K562 (cell line): ENCODE measurements at regions not wholly inside any gene's neighbourhood (a gene's known extent, or its start where the extent isn't known, plus 50 kb on each side); places are given as distances from the start of the nearest gene placed in this dataset.

Experiments used
- ATAC-seq: fragments of 200-7000 bp; cut with Tn5 transposase; 3 replicates; pipeline ENCODE4 v1.9.1; 2020; ENCODE audit warnings: moderate library complexity
- BruUV-seq: library from RNA; stranded (reverse); fragments of 400-500 nt; replicated peaks from 2 replicates; lab custom pipeline; 2021; lab: Mats Ljungman, UMichigan
- CTCF ChIA-PET: fragments of 300-600 bp; formaldehyde crosslinking; extraction: SDS; loops from one replicate; lab custom pipeline; 2021; ENCODE audit warnings: low intra/inter-chr PET ratio; lab: Yijun Ruan, JAX
- POLR2A ChIA-PET: fragments of 300-600, 350-650 bp; sonication (Branson Sonifier 250); formaldehyde crosslinking; extraction: SDS; loops from one replicate; lab custom pipeline; 2021; ENCODE audit warnings: antibody characterized with exemption, inconsistent platforms; lab: Yijun Ruan, JAX
- DNase-seq, 4 experiments: peaks; one replicate each; pipeline versions ENCODE4 v3.0.0 to v3.0.0-alpha.2; 2011 to 2018; ENCODE audit warnings: low spot score in 3 of 4, mixed read lengths in 3 of 4; ENCODE audit errors: extremely low read depth in 1 of 4
- FAIRE-seq: peaks from 2 replicates; lab custom pipeline; 2011; peaks lifted over from hg19 to GRCh38; lab: Jason Lieb, UNC
- H2AFZ ChIP-seq: 2 replicates; pipeline ENCODE4 v1.6.0; 2011; ENCODE audit warnings: low read depth, low read length, control low read depth, inconsistent platforms
- H3K27ac ChIP-seq: fragments of 200-600 bp; 3 replicates; pipeline ENCODE4 v1.8.0; 2011; ENCODE audit warnings: low read depth, mild to moderate bottlenecking, control low read depth, inconsistent platforms, low read length, moderate library complexity, mixed read lengths; ENCODE audit errors: extremely low read depth
- H3K27me3 ChIP-seq, 2 experiments: fragments of 300-600 bp in 1 of 2; 2 replicates in 1 of 2; 3 replicates in 1 of 2; pipeline versions ENCODE4 v1.6.0 to v1.8.0; 2011; ENCODE audit warnings: inconsistent platforms in 2 of 2, low read length in 2 of 2, mild to moderate bottlenecking in 1 of 2, mixed read lengths in 1 of 2, moderate library complexity in 1 of 2; ENCODE audit not compliant: control insufficient read depth in 2 of 2, insufficient read depth in 2 of 2
- H3K36me3 ChIP-seq: fragments of 300-600 bp; 3 replicates; pipeline ENCODE4 v1.8.0; 2011; ENCODE audit warnings: mild to moderate bottlenecking, low read length, inconsistent platforms; ENCODE audit not compliant: control insufficient read depth, insufficient read depth
- H3K4me1 ChIP-seq, 2 experiments: fragments of 200-600 bp in 1 of 2; replicated peaks in 1 of 2; 2 replicates in 1 of 2; 3 replicates in 1 of 2; pipeline versions ENCODE4 v1.5.1 to v1.8.0; 2011; ENCODE audit warnings: inconsistent platforms in 2 of 2, low read length in 2 of 2, mild to moderate bottlenecking in 1 of 2, mixed read lengths in 1 of 2, moderate library complexity in 1 of 2; ENCODE audit not compliant: control insufficient read depth in 2 of 2, insufficient read depth in 2 of 2
- H3K4me2 ChIP-seq: 2 replicates; pipeline ENCODE4 v1.6.1; 2011; ENCODE audit warnings: low read length, control low read depth, inconsistent platforms, mixed read lengths; ENCODE audit not compliant: insufficient read depth
- H3K4me3 ChIP-seq: fragments of 200-600 bp; sonication (generic), shearing (Covaris generic); 2 replicates; pipeline ENCODE4 v1.5.1; 2016; ENCODE audit warnings: control low read depth, inconsistent platforms
- H3K79me2 ChIP-seq: fragments of 200-600 bp; 3 replicates; pipeline ENCODE4 v1.8.0; 2011; ENCODE audit warnings: low read length, inconsistent platforms; ENCODE audit not compliant: control insufficient read depth, insufficient read depth
- H3K9ac ChIP-seq, 2 experiments: 2 replicates each; pipeline versions ENCODE4 v1.6.0 to v1.6.1; 2011; ENCODE audit warnings: low read depth in 2 of 2, low read length in 2 of 2, control low read depth in 1 of 2, inconsistent platforms in 1 of 2, mild to moderate bottlenecking in 1 of 2, mixed read lengths in 1 of 2; ENCODE audit not compliant: insufficient read depth in 1 of 2
- H3K9me1 ChIP-seq: one replicate; pipeline ENCODE4 v1.6.0; 2011; ENCODE audit warnings: inconsistent platforms, mild to moderate bottlenecking, low read length, moderate library complexity; ENCODE audit not compliant: control insufficient read depth, insufficient read depth
- H3K9me3 ChIP-seq: replicated peaks from 2 replicates; pipeline ENCODE4 v1.5.1; 2011; ENCODE audit warnings: low read depth, low read length, inconsistent platforms; ENCODE audit not compliant: control insufficient read depth, insufficient read depth
- H4K20me1 ChIP-seq: replicated peaks from 2 replicates; pipeline ENCODE4 v1.6.1; 2011; ENCODE audit warnings: low read length, inconsistent platforms, mixed read lengths; ENCODE audit not compliant: control insufficient read depth, insufficient read depth
- BCLAF1 ChIP-seq, 2 experiments: fragments of 450-650 bp in 1 of 2; IDR thresholded peaks; 2 replicates each; pipeline ENCODE4 v1.6.1; 2011 to 2017; ENCODE audit warnings: low read depth in 2 of 2, antibody characterized with exemption in 1 of 2, borderline replicate concordance in 1 of 2, low read length in 1 of 2, mild to moderate bottlenecking in 1 of 2, mixed read lengths in 1 of 2; ENCODE audit not compliant: control insufficient read depth in 1 of 2
- ESRRA ChIP-seq: fragments of 450-650 bp; IDR thresholded peaks from 2 replicates; pipeline ENCODE4 v1.6.1; 2014; ENCODE audit warnings: low read depth, mild to moderate bottlenecking, moderate library complexity, borderline replicate concordance
- MLLT1 ChIP-seq, 2 experiments: fragments of 450-650 bp; IDR thresholded peaks; 2 replicates each; pipeline ENCODE4 v1.6.1; 2016
- PHF8 ChIP-seq: fragments of 200-600 bp; sonication (generic); IDR thresholded peaks from 2 replicates; pipeline ENCODE4 v1.6.1; 2012; ENCODE audit warnings: mixed run types, mild to moderate bottlenecking, inconsistent platforms, low read length, moderate library complexity, borderline replicate concordance
- RBM22 ChIP-seq: fragments of 200-400 bp; formaldehyde crosslinking; IDR thresholded peaks from 2 replicates; pipeline ENCODE4 v1.6.1; 2018; ENCODE audit warnings: low read length, low read depth; ENCODE audit not compliant: poor library complexity, severe bottlenecking
- SMAD2 ChIP-seq: fragments of 150-350 bp; IDR thresholded peaks from 2 replicates; pipeline ENCODE4 v1.6.1; 2014; ENCODE audit warnings: low read depth, mild to moderate bottlenecking, low read length
- SMARCC2 ChIP-seq: fragments of 450-650 bp; IDR thresholded peaks from 2 replicates; pipeline ENCODE4 v1.6.1; 2017; ENCODE audit warnings: antibody characterized with exemption, moderate library complexity, mild to moderate bottlenecking, low read depth
- ZFP30 ChIP-seq: fragments of 250-450 bp; sonication (Bioruptor Pico); IDR thresholded peaks from 2 replicates; pipeline ENCODE4 v1.8.0; 2022; ENCODE audit warnings: moderate library complexity, mild to moderate bottlenecking, inconsistent platforms, borderline replicate concordance
- ZNF217 ChIP-seq: sonication (generic); formaldehyde crosslinking; IDR thresholded peaks from 2 replicates; pipeline ENCODE4 v1.8.0; 2022; ENCODE audit warnings: mild to moderate bottlenecking, missing genetic modification reagents
- ZNF3 ChIP-seq: fragments of 250-450 bp; sonication (Bioruptor Pico); IDR thresholded peaks from 2 replicates; pipeline ENCODE4 v1.5.0; 2021; ENCODE audit warnings: mild to moderate bottlenecking, moderate library complexity
- ZNF764 ChIP-seq: fragments of 250-450 bp; sonication (Bioruptor Pico); IDR thresholded peaks from 2 replicates; pipeline ENCODE4 v1.4.0; 2020; ENCODE audit warnings: low read depth, mild to moderate bottlenecking, moderate library complexity
- WGBS: fragments of 100-300 bp; shearing (Covaris generic); methylation state at CpG from one replicate; pipeline ENCODE4 v1.1.6; 2016; ENCODE audit warnings: low coverage, mixed read lengths; ENCODE audit not compliant: insufficient coverage; ENCODE audit errors: missing lambda C conversion rate; 5-methylcytosine and 5-hydroxymethylcytosine counted together
- in situ Hi-C: fragments of 300-500 bp; cut with MboI; formaldehyde crosslinking; loops from 4 replicates; pipeline ENCODE4 v1.15.0; 2018; ENCODE audit warnings: inconsistent platforms, mixed read lengths
- intact Hi-C: fragments of 100-400 bp; cut with micrococcal nuclease; formaldehyde crosslinking; loops from 2 replicates; pipeline ENCODE4 v1.14.2; 2022

GRCh38 chr9:35546853-35547252 is 56.9 kb downstream of the RUSC2 start:
- no peaks in the 10 kb centered on the region for H3K27me3 ChIP-seq
- H3K27ac ChIP-seq, result no peak overlapping the region
- H3K4me2 ChIP-seq, result no peak overlapping the region
- ChIA-PET POLR2A (interaction anchor here (1.4 kb wide), 1 partner anchor 14 kb away, joined by 4 read pairs; no protein-coding TSS in a partner anchor), CTCF (no interaction called here)
- no peaks in the 10 kb centered on the region; the same call in 1 of the 2 replicates for H4K20me1 ChIP-seq
- H3K9me3 ChIP-seq, result no peaks in the 10 kb centered on the region
- no peak overlapping the region for H3K4me3 ChIP-seq
- no peaks in the 10 kb centered on the region for H3K9me1 ChIP-seq
- BruUV-seq, result no TSS peak
- no peak for DNase-seq
- 92% methylated on average over 6 of the region's 6 CpGs for WGBS
- intact Hi-C loops (no loop called here), in situ Hi-C loops (no loop called here)
- H2AFZ ChIP-seq, result no peak overlapping the region
- H3K9ac ChIP-seq, result no peak overlapping the region
- no peaks in the 10 kb centered on the region for H3K79me2 ChIP-seq
- FAIRE-seq, result no peak
- no peaks in the 10 kb centered on the region for H3K4me1 ChIP-seq
- no peak for ATAC-seq
- TF ChIP-seq ESRRA (no peak), ZFP30 (CRISPR knock-in tag) (no peak), ZNF217 (no peak)
- peaks cover 5% of the 10 kb centered on the region; the same call in 1 of the 3 replicates for H3K36me3 ChIP-seq

- H3K27ac ChIP-seq, result no peak overlapping the region
- FAIRE-seq, result no peak
- TF ChIP-seq SMAD2 (no peak), ZNF764 (CRISPR knock-in tag) (no peak), MLLT1 (IDR thresholded peaks at IDR 0.05) (no peak), PHF8 (no peak), SMARCC2 (no peak), ZNF3 (CRISPR knock-in tag) (no peak), RBM22 (no peak), BCLAF1 (IDR thresholded peaks at IDR 0.05; ENCODE audit: borderline replicate concordance in 1 of 2, control insufficient read depth in 1 of 2, low read depth in 2 of 2, low read length in 1 of 2) (no peak)
Measured at GRCh38 chr9:35547889-35548418, 57.1 kb upstream of the TESK1 start.

More at GRCh38 chr9:35547889-35548418, 57.1 kb upstream of the TESK1 start:
- CTCF ChIA-PET, result no interaction called here
- WGBS, result 92% methylated on average over 7 of the region's 16 CpGs
- Histone ChIP-seq H3K36me3 (peaks cover 5% of the 10 kb centered on the region; the same call in 1 of the 3 replicates), H3K4me3 (no peak overlapping the region), H3K4me2 (no peak overlapping the region), H3K79me2 (no peaks in the 10 kb centered on the region), H3K9me3 (no peaks in the 10 kb centered on the region), H3K9me1 (no peaks in the 10 kb centered on the region), H3K4me1 (no peaks in the 10 kb centered on the region), H4K20me1 (no peaks in the 10 kb centered on the region; the same call in 1 of the 2 replicates), H2AFZ (no peak overlapping the region), H3K9ac (no peak overlapping the region), H3K27me3 (no peaks in the 10 kb centered on the region)
- POLR2A ChIA-PET, result no interaction called here
- intact Hi-C loops (no loop called here), in situ Hi-C loops (no loop called here)
- BruUV-seq, result no TSS peak
- DNase-seq, result no peak
- ATAC-seq, result no peak
